HG03565 (cell line): ENCODE measurements at regions not wholly inside any gene's neighbourhood (a gene's known extent, or its start where the extent isn't known, plus 50 kb on each side); places are given as distances from the start of the nearest gene placed in this dataset.

Source experiments
- ATAC-seq: cut with Tn5 transposase; IDR thresholded peaks from one replicate; pipeline ENCODE4 v1.9.1; 2021; ENCODE audit warnings: mild to moderate bottlenecking, moderate library complexity; ENCODE audit not compliant: unreplicated experiment

- ATAC-seq, result no peak
These were observed 1813.9 kb upstream of the CDH6 start for GRCh38 chr5:29379619-29380018.

- no peak for ATAC-seq
These were observed 1815.4 kb upstream of the CDH6 start for GRCh38 chr5:29378104-29378503.

- no peak for ATAC-seq
These were observed 1823.2 kb upstream of the CDH6 start for GRCh38 chr5:29370248-29370647.

GRCh38 chr5:29367176-29367833 is 1826.2 kb upstream of the CDH6 start:
- ATAC-seq, result no peak

GRCh38 chr5:29351170-29351569 is 1842.3 kb upstream of the CDH6 start:
- ATAC-seq, result no peak

- no peak for ATAC-seq
These were observed 1856.5 kb upstream of the CDH6 start for GRCh38 chr5:29337030-29337429.

GRCh38 chr5:29321591-29321990 is 1871.9 kb upstream of the CDH6 start:
- ATAC-seq, result no peak

GRCh38 chr5:29309359-29309758 is 1884.1 kb upstream of the CDH6 start:
- ATAC-seq, result no peak

GRCh38 chr5:29307478-29307877 is 1886.0 kb upstream of the CDH6 start:
- no peak for ATAC-seq

GRCh38 chr5:29304545-29304944 is 1888.9 kb upstream of the CDH6 start:
- ATAC-seq, result no peak

GRCh38 chr5:29296548-29296947 is 1896.9 kb upstream of the CDH6 start:
- ATAC-seq, result no peak

GRCh38 chr5:29277642-29278041 is 1915.8 kb upstream of the CDH6 start:
- no peak for ATAC-seq

GRCh38 chr5:29276371-29276770 is 1917.1 kb upstream of the CDH6 start:
- no peak for ATAC-seq

GRCh38 chr5:29263915-29264351 is 1929.6 kb upstream of the CDH6 start:
- ATAC-seq, result no peak

GRCh38 chr5:29262339-29263123 is 1931.0 kb upstream of the CDH6 start:
- no peak for ATAC-seq

- no peak for ATAC-seq
These were observed 1932.3 kb upstream of the CDH6 start for GRCh38 chr5:29261213-29261612.

GRCh38 chr5:29252390-29252789 is 1941.1 kb upstream of the CDH6 start:
- ATAC-seq, result no peak

GRCh38 chr5:29247346-29248028 is 1946.0 kb upstream of the CDH6 start:
- ATAC-seq, result no peak

GRCh38 chr5:29240379-29240778 is 1953.1 kb upstream of the CDH6 start:
- no peak for ATAC-seq

GRCh38 chr5:29239606-29240005 is 1953.9 kb upstream of the CDH6 start:
- ATAC-seq, result no peak

- no peak for ATAC-seq
These were observed 1955.4 kb upstream of the CDH6 start for GRCh38 chr5:29238115-29238514.

GRCh38 chr5:29231154-29231553 is 1962.3 kb upstream of the CDH6 start:
- no peak for ATAC-seq
